GM18507 (cell line): ENCODE measurements at regions not wholly inside any gene's neighbourhood (a gene's known extent, or its start where the extent isn't known, plus 50 kb on each side); places are given as distances from the start of the nearest gene placed in this dataset.
"Not testable (repeated sequence)": the region's sequence is repeated elsewhere in the genome, so short reads cannot be mapped to it uniquely, and the experiment has no call there.

ENCODE experiments used
- DNase-seq: peaks from one replicate; pipeline ENCODE4 v3.0.0; 2011; ENCODE audit warnings: low read depth; ENCODE audit not compliant: insufficient read length; ENCODE audit errors: extremely low spot score
- FAIRE-seq: peaks from 2 replicates; lab custom pipeline; 2011; peaks lifted over from hg19 to GRCh38; lab: Jason Lieb, UNC

DNA sequence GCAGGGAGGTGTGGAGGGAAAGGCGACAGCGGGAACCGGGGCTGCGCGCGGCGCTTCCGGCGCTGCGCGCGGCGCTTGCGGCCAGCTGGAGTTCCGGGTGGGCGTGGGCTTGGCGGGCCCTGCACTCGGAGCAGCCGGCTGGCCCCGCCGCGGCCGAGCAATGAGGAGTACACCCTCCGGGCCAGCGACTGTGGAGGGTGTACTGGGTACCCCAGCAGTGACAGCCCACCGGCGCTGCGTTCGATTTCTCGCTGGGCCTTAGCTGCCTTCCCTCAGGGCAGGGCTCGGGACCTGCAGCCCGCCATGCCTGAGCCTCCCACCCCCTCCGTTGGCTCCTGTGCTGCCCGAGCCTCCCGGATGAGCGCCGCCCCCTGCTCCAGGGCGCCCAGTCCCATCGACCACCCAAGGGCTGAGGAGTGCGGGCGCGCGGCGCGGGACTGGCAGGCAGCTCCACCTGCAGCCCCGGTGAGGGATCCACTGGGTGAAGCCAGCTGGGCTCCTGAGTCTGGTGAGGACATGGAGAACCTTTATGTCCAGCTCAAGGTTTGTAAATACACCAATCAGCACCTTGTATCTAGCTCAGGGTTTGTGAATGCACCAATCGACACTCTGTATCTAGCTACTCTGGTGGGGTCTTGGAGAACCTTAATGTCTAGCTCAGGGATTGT is 444.0 kb downstream of the PRDM9 start:
- FAIRE-seq, DNase-seq: not testable (repeated sequence)

GRCh38 chr5:23963449-23963848 is 456.0 kb downstream of the PRDM9 start:
- DNase-seq (no peak), FAIRE-seq (no peak)

DNA sequence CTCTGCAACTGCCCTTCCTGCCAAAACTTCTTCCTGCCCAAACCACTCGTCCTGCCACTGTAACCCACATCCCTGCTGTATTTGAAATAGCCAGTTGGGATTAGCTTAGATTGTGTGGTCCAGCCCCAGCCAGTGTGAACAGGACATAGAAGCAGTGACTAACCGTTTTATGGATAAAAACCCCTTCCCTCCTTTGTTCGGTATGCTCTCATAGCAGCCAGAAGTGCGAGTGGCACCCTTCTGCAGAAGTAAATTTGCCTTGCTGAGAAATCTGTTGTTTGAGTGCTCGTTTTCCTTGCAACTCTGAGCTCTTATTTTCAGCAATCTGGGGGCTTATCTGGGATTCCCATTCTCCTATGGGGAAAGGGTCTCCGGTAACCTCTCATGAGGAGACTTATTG is 470.0 kb downstream of the PRDM9 start:
- no peak for FAIRE-seq
- no peak for DNase-seq

- FAIRE-seq (no peak), DNase-seq (no peak)
Measured at GRCh38 chr5:23977997-23978396, 470.6 kb downstream of the PRDM9 start.

- FAIRE-seq: no peak
- DNase-seq: no peak
Measured at GRCh38 chr5:23991406-23991805, 484.0 kb downstream of the PRDM9 start.

DNA sequence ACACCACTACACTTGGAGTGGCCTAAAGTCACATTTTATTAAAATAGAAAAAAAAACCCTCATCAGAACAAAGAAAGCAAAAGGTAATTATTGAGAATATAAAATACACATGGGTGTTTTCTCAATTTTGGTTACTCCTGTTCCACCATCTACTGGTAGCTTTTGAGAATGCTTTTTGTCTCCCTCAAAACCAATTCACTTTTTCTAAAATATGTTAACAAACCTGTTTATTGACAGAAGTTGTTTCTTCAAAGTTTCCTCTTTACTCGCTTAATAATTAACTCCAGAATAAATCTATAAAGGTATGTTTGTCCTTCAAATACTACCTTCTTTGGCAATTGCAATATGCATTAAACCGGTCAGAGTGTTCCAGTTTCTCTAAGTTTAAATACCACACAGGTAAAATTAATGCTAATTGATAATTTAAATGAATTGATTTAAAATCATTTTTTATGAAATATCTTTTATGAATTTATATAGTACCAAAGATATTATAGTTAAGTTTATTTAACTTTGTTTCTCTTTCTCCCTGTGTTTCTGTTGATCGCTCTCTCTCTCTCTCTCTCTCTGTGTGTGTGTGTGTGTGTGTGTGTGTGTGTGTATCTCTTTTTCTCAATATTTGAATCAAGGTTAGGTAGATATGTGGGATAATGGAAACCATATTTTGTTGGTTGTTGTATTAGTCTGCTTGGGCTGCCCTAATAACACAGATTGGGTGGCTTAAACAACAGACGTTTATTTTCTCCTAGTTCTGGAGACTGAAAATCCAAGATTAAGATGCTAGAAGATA is 487.4 kb downstream of the PRDM9 start:
- FAIRE-seq (no peak), DNase-seq (no peak)

GRCh38 chr5:23996525-23996924 is 489.1 kb downstream of the PRDM9 start:
- DNase-seq (no peak), FAIRE-seq (no peak)

DNA sequence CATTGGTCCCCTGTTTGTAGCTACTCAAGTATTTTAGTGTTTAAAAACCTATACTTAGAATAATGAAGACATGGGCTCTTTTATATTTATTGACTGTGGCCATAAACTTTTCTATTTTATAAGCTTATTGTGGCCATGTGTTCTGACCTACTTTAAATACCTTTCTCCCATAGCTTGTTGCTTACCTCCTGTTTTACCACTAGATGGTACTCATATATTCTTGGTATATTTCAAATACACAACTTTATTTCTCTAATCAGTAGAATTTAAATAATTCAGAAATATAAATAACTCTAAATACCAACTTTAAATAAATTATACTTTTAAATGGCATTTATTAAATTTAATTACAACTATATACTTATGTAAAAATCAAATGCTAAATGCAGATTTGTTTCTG is 498.0 kb downstream of the PRDM9 start:
- DNase-seq (no peak), FAIRE-seq (no peak)

- FAIRE-seq, DNase-seq: not testable (repeated sequence)
Measured at GRCh38 chr5:24017710-24018109, 510.3 kb downstream of the PRDM9 start.

- no peak for DNase-seq
- FAIRE-seq: no peak
Measured at GRCh38 chr5:24026288-24026687, 518.9 kb downstream of the PRDM9 start.

DNA sequence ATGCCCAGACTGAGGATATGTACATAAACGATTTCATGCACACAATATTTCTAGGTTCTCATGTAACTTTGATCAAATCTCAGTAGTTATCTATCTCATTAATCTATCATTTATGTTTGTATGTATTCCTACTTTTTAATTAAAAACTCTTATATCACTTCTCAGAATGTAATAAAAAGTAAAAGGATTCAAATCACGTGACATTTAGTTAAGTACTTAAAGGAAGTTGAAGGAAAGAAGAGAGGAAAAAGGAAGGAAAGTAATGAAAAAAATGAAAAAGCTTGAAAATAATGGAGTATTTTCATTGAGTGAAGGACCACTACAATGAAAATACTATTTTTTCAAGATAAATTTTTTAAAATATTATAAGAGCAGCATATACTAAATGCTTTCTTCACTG is 535.3 kb downstream of the PRDM9 start:
- DNase-seq: no peak
- no peak for FAIRE-seq

- DNase-seq: no peak
Measured at GRCh38 chr5:24045046-24045445, 537.6 kb downstream of the PRDM9 start.

DNA sequence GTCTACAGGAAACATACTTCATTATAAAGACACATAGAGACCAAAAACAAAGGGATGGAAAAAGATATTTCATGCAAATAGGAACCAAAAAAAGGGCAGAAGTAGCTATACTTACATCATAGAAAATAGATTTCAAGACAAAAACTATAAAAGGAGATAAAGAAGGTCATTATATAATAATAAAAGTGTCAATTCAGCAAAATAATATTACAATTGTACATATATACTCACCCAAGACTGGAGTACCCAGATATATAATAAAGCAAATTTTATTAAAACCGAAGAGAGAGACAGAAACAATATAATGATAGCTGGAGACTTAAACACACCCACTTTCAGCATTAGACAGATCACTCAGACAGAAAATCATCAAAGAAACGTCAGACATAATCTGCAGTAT is 546.3 kb downstream of the PRDM9 start:
- FAIRE-seq: no peak
- no peak for DNase-seq

More at GRCh38 chr5:24045046-24045445, 537.6 kb downstream of the PRDM9 start:
- FAIRE-seq: no peak

DNA sequence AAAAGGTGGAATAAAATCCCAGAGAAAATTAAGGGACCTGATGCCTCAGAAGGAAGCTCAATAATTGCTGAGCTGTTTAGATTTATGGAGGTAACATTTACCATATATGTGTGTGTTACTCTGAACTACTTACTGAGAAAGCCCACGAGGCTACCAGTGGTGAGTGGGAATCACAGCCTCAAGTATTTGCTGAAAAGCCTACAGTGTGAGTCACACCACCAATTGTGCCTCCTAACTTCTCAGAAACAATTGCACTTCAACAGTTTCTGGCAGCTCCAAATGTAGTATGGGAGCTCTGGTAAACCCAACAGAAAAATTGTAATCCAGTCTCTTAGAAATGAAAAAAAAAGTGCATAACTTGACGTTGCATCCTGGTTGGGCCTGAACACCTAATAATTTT is 551.6 kb downstream of the PRDM9 start:
- DNase-seq: no peak
- FAIRE-seq: no peak

DNA sequence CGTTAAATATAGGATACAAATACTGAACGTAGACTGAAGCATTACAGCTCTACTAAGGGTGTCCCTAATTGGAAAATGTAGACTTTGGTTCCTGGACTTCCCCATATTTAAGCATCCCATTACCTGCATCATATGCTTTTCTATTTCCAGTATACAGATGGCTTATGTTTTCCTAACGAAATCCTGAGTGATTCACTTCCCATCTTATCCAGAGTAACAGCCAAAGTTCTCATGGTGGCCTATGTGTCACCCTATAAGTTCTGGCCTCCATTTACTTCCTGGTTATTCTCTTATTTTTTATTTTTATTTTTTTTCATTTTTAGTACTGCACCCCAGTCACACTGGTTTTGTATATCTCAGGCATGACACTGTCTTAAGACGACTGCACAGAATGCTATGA is 552.3 kb downstream of the PRDM9 start:
- DNase-seq (no peak), FAIRE-seq (no peak)

GRCh38 chr5:24065779-24066178 is 558.4 kb downstream of the PRDM9 start:
- DNase-seq: no peak
- FAIRE-seq: no peak

- DNase-seq (no peak), FAIRE-seq (no peak)
Measured at GRCh38 chr5:24067208-24067607, 559.8 kb downstream of the PRDM9 start.

- DNase-seq: no peak
- no peak for FAIRE-seq
Measured at GRCh38 chr5:24068524-24068923, 561.1 kb downstream of the PRDM9 start.

- DNase-seq (no peak), FAIRE-seq (no peak)
Measured at GRCh38 chr5:24073107-24073506, 565.7 kb downstream of the PRDM9 start.

DNA sequence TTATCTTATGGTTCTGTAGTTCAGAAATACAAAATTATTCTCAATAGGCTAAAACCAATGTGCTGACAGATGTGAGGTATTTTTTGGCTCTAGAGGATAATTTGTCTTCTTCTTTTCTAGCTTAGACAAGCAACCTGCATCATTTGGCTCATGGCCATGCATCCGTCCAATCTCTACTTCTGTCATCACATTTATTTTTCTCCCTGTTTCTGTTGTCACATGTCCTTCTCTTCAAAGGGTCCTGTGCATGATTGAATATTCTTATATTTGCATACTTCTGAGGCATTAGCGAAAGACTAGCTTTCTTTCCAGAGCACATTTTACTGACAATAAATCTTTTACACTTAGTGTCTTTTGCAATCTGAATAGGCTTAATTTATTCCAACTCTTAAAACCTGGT is 564.7 kb downstream of the CDH10 start:
- FAIRE-seq: no peak
- no peak for DNase-seq

DNA sequence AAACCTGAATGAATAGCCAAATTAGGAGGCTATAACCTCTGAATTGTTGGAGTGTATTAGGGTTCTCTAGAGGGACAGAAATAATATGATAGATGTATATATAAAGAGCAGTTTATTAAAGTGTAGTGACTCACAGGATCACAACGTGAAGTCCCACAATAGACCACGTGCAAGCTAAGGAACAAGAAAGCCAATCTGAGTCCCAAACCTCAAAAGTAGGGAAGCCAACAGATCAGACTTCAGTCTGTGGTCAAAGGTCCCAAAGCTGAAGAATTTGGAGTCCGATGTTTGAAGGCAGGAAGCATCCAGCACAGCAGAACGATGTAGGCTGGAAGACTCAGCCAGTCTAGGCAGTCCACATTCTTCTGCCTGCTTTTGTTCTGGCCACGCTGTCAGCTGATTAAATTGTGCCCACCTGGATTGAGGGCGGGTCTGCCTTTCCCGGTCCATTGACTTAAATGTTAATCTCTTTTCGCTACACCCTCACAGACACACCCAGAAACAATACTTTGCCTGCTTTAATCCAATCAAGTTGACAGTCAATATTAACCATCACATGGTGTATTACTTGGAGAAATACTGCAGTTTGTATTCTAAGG is 550.6 kb downstream of the CDH10 start:
- no peak for FAIRE-seq
- no peak for DNase-seq
